Endothelial cell of umbilical vein (primary cell): ENCODE measurements at regions not wholly inside any gene's neighbourhood (a gene's known extent, or its start where the extent isn't known, plus 50 kb on each side); places are given as distances from the start of the nearest gene placed in this dataset.

Source experiments
- EZH2 ChIP-seq: IDR thresholded peaks from 2 replicates; pipeline ENCODE4 v1.6.1; 2012; ENCODE audit warnings: borderline replicate concordance, low read depth, mild to moderate bottlenecking, moderate library complexity, low read length, inconsistent platforms; ENCODE audit not compliant: severe bottlenecking
- JUN ChIP-seq: IDR thresholded peaks from 2 replicates; pipeline ENCODE4 v1.6.1; 2011; ENCODE audit warnings: borderline replicate concordance, low read depth; ENCODE audit not compliant: insufficient read length, insufficient read depth
- MYC ChIP-seq: IDR thresholded peaks from one replicate; pipeline ENCODE4 v1.6.1; 2011; ENCODE audit warnings: mild to moderate bottlenecking, low read depth, low read length
- POLR2A ChIP-seq: IDR thresholded peaks from 2 replicates; pipeline ENCODE4 v1.6.1; 2012; ENCODE audit warnings: low read depth, mild to moderate bottlenecking, control low read depth, low read length
- POLR2AphosphoS5 ChIP-seq: IDR thresholded peaks from 2 replicates; pipeline ENCODE4 v1.6.1; 2012; ENCODE audit warnings: low read depth, mild to moderate bottlenecking, control low read depth, low read length, moderate library complexity; ENCODE audit not compliant: insufficient read depth
- TF ChIP-seq, protein P1 (sequence below), 2 donors: IDR thresholded peaks; 1 replicate in 1 of 2; 2 replicates in 1 of 2; pipeline ENCODE4 v1.5.1; 2011; ENCODE audit warnings: low read length in 2 of 2, mild to moderate bottlenecking in 2 of 2, moderate library complexity in 2 of 2, control low read depth in 1 of 2, inconsistent platforms in 1 of 2, low read depth in 1 of 2; ENCODE audit not compliant: insufficient read depth in 1 of 2; ENCODE audit errors: extremely low read depth in 1 of 2

DNA sequence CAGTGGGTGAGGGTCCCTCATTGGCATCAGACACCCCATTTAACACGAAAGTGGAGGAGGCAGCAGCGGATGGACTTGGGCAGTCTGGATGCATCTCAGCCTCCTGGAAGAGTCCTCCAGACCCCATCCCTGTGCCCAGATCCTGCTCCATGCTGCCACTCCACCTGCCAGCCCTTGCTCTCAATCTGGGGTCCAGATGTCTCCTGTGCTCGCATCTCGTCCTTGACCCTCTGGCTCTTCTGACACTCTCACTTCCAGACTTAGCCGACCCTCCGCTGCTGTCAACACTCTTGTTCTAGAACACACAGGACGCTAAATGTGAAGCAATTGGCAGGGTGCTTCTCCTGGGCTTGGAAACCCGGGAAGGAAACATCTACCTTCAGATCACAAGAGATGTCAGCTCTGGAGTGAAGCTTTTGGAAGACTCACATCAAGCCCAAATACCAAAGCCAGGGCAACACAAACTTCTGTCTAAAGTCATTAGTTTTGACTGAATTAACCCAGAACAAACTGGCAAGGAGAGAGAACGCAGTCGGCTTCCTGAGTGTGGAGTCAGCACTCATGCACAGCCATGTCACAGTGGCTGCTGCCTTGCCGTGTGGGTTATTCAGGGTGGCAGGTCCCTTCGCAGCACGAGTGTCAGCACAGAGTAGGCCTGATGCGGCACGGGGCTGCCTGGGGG, 379.1 kb downstream of the TCERG1L start:
- TF ChIP-seq, protein P1, sequence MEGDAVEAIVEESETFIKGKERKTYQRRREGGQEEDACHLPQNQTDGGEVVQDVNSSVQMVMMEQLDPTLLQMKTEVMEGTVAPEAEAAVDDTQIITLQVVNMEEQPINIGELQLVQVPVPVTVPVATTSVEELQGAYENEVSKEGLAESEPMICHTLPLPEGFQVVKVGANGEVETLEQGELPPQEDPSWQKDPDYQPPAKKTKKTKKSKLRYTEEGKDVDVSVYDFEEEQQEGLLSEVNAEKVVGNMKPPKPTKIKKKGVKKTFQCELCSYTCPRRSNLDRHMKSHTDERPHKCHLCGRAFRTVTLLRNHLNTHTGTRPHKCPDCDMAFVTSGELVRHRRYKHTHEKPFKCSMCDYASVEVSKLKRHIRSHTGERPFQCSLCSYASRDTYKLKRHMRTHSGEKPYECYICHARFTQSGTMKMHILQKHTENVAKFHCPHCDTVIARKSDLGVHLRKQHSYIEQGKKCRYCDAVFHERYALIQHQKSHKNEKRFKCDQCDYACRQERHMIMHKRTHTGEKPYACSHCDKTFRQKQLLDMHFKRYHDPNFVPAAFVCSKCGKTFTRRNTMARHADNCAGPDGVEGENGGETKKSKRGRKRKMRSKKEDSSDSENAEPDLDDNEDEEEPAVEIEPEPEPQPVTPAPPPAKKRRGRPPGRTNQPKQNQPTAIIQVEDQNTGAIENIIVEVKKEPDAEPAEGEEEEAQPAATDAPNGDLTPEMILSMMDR (IDR thresholded peaks at IDR 0.05; ENCODE audit: extremely low read depth in 1 of 2, insufficient read depth in 1 of 2, low read depth in 1 of 2, low read length in 2 of 2) = no peak
- TF ChIP-seq EZH2 (no peak), MYC (no peak), POLR2A (no peak), JUN (no peak), POLR2AphosphoS5 (no peak)
